Erythroblast (primary cell): ENCODE measurements at regions not wholly inside any gene's neighbourhood (a gene's known extent, or its start where the extent isn't known, plus 50 kb on each side); places are given as distances from the start of the nearest gene placed in this dataset.
"Not testable (repeated sequence)": the region's sequence is repeated elsewhere in the genome, so short reads cannot be mapped to it uniquely, and the experiment has no call there.

Experiments
- DNase-seq, 2 experiments: peaks; one replicate each; lab custom pipeline; 2025; lab: John Stamatoyannopoulos, UW
- GATA1 ChIP-seq: IDR thresholded peaks from 2 replicates; pipeline ENCODE4 v1.6.1; 2011; ENCODE audit warnings: low read depth, mild to moderate bottlenecking, control low read depth, low read length, moderate library complexity
- POLR2A ChIP-seq: IDR thresholded peaks from 2 replicates; pipeline ENCODE4 v1.6.1; 2011; ENCODE audit warnings: mild to moderate bottlenecking, low read length

- TF ChIP-seq GATA1: no peak
- no peak for TF ChIP-seq POLR2A
Observed at GRCh38 chr4:148850257-148850995, 408.2 kb upstream of the NR3C2 start.

GRCh38 chr4:148849581-148849980, 407.4 kb upstream of the NR3C2 start:
- no peak for TF ChIP-seq GATA1
- TF ChIP-seq POLR2A: no peak
- DNase-seq: no peak

More at GRCh38 chr4:148850257-148850995, 408.2 kb upstream of the NR3C2 start:
- no peak for DNase-seq

GRCh38 chr4:148847544-148848255, 405.5 kb upstream of the NR3C2 start:
- DNase-seq: no peak
- TF ChIP-seq POLR2A (no peak), GATA1 (no peak)

GRCh38 chr4:148845609-148846008, 403.4 kb upstream of the NR3C2 start:
- no peak for DNase-seq

GRCh38 chr4:148843625-148844024, 401.4 kb upstream of the NR3C2 start:
- TF ChIP-seq POLR2A (no peak), GATA1 (no peak)
- no peak for DNase-seq

More at GRCh38 chr4:148845609-148846008, 403.4 kb upstream of the NR3C2 start:
- TF ChIP-seq POLR2A (no peak), GATA1 (no peak)

GRCh38 chr4:148842843-148843242, 400.6 kb upstream of the NR3C2 start:
- TF ChIP-seq POLR2A (no peak), GATA1 (no peak)
- DNase-seq: no peak

GRCh38 chr4:148837571-148837970, 395.4 kb upstream of the NR3C2 start:
- not testable (repeated sequence) for DNase-seq

- DNase-seq: no peak
Observed at GRCh38 chr4:148834804-148835631, 392.8 kb upstream of the NR3C2 start.

GRCh38 chr4:148831945-148832344, 389.7 kb upstream of the NR3C2 start:
- no peak for DNase-seq

More at GRCh38 chr4:148834804-148835631, 392.8 kb upstream of the NR3C2 start:
- TF ChIP-seq GATA1 (no peak), POLR2A (no peak)

GRCh38 chr4:148828291-148828690, 386.1 kb upstream of the NR3C2 start:
- TF ChIP-seq POLR2A (no peak), GATA1 (no peak)
- no peak for DNase-seq

More at GRCh38 chr4:148831945-148832344, 389.7 kb upstream of the NR3C2 start:
- TF ChIP-seq POLR2A (no peak), GATA1 (no peak)

- TF ChIP-seq POLR2A (no peak), GATA1 (no peak)
- DNase-seq: no peak
Observed at GRCh38 chr4:148827781-148828180, 385.6 kb upstream of the NR3C2 start.

GRCh38 chr4:148823419-148823769, 381.2 kb upstream of the NR3C2 start:
- TF ChIP-seq GATA1: no peak
- TF ChIP-seq POLR2A: no peak
- no peak for DNase-seq

- no peak for TF ChIP-seq POLR2A
- no peak for TF ChIP-seq GATA1
Observed at GRCh38 chr4:148822572-148823418, 380.6 kb upstream of the NR3C2 start.

More at GRCh38 chr4:148822572-148823418, 380.6 kb upstream of the NR3C2 start:
- no peak for DNase-seq
